IPS DF 19.7 (cell line): ENCODE measurements at regions not wholly inside any gene's neighbourhood (a gene's known extent, or its start where the extent isn't known, plus 50 kb on each side); places are given as distances from the start of the nearest gene placed in this dataset.

Experiments used
- DNase-seq: peaks from one replicate; pipeline ENCODE4 v3.0.0-alpha.2; 2013; ENCODE audit warnings: low read depth, low spot score

- no peak for DNase-seq
Observed at GRCh38 chr2:167900435-167901114, 346.8 kb downstream of the STK39 start.

- DNase-seq = no peak
Observed at GRCh38 chr2:167898340-167898739, 349.1 kb downstream of the STK39 start.

GRCh38 chr2:167891841-167892240 is 355.6 kb downstream of the STK39 start:
- DNase-seq = no peak

GRCh38 chr2:167890739-167891138 is 356.7 kb downstream of the STK39 start:
- DNase-seq = no peak

GRCh38 chr2:167880415-167880814 is 367.0 kb downstream of the STK39 start:
- DNase-seq = no peak

GRCh38 chr2:167875529-167875928 is 371.9 kb downstream of the STK39 start:
- DNase-seq = no peak

- no peak for DNase-seq
Observed at GRCh38 chr2:167874812-167875211, 372.6 kb downstream of the STK39 start.

GRCh38 chr2:167871286-167871685 is 376.1 kb downstream of the STK39 start:
- DNase-seq = no peak

- DNase-seq = no peak
Observed at GRCh38 chr2:167869200-167869599, 378.2 kb downstream of the STK39 start.

GRCh38 chr2:167863377-167863776 is 384.0 kb downstream of the STK39 start:
- DNase-seq = no peak

- no peak for DNase-seq
Observed at GRCh38 chr2:167862782-167863181, 384.6 kb downstream of the STK39 start.

GRCh38 chr2:167862296-167862695 is 385.1 kb downstream of the STK39 start:
- peak; percentile 38 for DNase-seq

GRCh38 chr2:167861574-167862193 is 385.7 kb downstream of the STK39 start:
- peak; percentile 69 for DNase-seq

- no peak for DNase-seq
Observed at GRCh38 chr2:167860082-167860481, 387.3 kb downstream of the STK39 start.

GRCh38 chr2:167859676-167860075 is 387.7 kb downstream of the STK39 start:
- DNase-seq = no peak

GRCh38 chr2:167858086-167858485 is 389.3 kb downstream of the STK39 start:
- no peak for DNase-seq

GRCh38 chr2:167857416-167857815 is 390.0 kb downstream of the STK39 start:
- no peak for DNase-seq

- no peak for DNase-seq
Observed at GRCh38 chr2:167856190-167856589, 391.2 kb downstream of the STK39 start.

GRCh38 chr2:167855211-167855610 is 392.2 kb downstream of the STK39 start:
- DNase-seq = no peak

GRCh38 chr2:167853717-167854116 is 393.7 kb downstream of the STK39 start:
- no peak for DNase-seq

GRCh38 chr2:167851876-167852275 is 395.5 kb downstream of the STK39 start:
- no peak for DNase-seq

- DNase-seq = no peak
Observed at GRCh38 chr2:167851323-167851860, 396.0 kb downstream of the STK39 start.
